ENCODE measurements at regions not wholly inside any gene's neighbourhood (a gene's known extent, or its start where the extent isn't known, plus 50 kb on each side); places are given as distances from the start of the nearest gene placed in this dataset.

GRCh38 chr2:120854014-120854620 lies 118.4 kb downstream of the GLI2 start:
- no peak for FAIRE-seq

GRCh38 chr2:120854766-120855530 lies 119.3 kb downstream of the GLI2 start:
- FAIRE-seq = no peak

GRCh38 chr2:120855855-120856405 lies 120.3 kb downstream of the GLI2 start:
- FAIRE-seq = no peak

DNA sequence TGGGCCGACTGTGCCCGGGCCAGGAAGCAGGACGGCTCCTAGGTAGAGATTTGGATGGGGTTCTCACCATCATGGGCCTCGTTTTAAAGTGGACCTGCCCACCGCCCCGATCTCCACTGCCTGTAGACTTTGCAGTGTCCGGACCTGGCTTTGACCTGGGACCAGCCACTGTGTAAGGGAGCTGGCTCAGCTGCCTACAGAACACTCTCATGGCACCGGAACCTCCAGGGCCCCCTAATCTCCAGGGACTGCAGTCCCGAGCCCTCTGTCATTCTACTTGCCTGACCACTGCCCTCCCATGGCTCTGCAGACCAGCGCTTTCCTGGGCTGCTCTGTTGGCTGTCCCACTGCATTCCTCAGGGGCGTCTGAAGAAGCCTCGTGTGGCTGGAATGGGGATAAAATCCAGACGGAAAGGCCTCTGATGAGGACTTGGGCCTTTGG lies 120.8 kb downstream of the GLI2 start:
- FAIRE-seq = no peak

DNA sequence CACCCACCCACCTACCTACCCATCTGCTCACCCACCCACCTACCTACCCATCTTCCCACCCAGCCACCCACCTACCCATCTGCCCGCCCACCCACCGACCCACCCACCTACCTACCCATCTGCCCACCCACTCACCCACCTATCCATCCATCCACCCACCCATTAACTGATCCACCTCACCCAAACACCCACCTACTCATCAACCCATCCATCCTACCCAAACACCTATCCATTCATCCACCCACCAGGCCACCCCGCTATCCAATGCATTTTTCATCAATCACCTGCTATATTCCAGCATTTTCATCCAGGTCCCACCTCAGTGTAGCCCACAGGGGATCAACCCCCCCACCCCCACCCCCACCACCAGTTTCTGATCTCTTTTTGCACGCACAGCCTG lies 121.8 kb downstream of the GLI2 start:
- FAIRE-seq = no peak

DNA sequence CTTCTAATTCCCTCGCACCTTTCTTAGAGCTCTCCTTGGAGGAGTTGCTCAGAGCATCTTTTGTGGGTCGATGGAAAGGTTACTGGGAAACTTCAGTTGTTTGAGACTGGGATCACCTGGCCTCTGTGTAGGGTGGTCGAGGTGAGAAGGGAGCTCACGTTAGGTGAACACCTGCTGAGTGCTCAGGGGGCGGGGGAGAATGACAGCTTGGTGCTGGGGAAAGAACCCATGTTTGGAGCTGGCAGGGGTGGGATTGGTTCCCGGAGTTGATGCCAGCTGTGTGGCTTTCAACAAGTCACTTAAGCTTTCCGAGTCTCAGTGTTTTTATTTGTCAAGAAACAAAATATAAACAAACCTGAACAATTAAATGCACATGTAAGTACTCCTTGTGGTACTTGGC lies 122.3 kb downstream of the GLI2 start:
- FAIRE-seq = no peak

DNA sequence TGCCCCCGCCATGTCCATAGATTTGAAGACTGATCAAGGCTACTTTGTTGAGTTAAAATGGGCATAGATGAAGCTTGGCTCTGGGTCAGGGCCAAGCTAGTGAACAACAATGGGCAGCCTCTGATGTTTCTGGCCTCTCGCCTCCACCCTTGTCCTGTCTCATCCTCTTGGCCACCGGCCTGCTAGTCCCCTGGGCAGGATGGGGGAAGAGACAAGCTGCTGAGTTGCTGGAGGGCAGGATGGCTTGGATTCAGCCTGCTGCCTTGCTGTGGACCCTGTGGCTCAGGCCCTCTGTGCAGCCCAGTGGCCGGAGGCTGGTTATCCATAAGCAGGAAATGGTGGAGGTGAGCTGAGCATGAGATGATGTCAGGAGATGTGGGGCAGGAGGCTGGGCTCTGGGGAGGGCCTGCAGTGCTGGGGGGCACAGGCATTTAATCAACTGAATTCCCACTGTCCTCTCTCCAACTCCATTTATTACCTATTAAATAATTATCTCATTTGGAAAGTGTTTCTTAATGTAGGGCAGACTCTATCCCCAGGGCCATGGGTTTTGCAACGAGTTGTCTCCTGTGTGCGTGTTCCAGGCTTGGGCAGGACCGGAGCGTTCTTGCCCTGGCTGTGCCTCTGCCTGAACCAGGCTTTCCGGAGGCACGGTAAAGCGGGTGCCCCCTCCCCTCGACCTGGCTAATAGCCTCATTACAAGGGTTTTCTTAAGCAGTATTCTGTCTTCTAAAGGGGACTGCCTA lies 122.9 kb downstream of the GLI2 start:
- FAIRE-seq = no peak

GRCh38 chr2:120859128-120859527 lies 123.5 kb downstream of the GLI2 start:
- no peak for FAIRE-seq

DNA sequence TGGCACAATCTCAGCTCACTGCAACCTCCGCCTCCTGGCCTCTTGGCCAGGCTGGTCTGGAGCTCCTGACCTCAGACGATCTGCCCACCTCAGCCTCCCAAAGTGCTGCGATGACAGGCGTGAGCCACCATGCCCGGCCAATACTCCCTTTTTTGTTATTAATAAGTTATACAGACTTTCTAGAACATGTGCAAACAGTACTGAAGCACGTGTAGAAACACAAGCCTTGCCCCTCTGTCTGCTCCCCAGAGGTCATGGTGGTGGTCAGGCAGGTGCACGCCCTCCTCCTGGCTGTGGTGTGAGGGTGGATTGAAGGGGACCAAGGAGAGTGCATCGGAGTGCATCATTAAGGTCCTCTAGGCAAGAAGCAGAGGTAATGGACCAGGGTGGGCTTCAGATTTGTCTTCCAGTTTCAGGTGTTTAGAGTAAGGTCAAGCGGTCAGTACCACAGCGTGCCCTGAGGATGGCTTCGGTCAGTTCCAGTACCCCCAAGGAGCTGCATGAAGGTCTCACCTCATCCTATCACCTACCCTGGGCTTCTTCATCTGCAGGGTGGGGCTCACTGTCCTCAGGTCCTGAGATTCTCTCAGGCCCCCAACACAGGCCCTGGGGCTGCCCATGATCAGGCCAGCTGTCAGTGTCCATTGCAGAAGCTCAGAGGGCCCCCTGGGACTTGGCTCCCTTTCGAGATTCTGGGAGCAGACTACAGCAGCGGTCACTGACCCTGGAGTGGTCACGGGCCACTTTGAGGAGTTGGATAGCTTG lies 124.3 kb downstream of the GLI2 start:
- FAIRE-seq = no peak

- FAIRE-seq = no peak
Measured at GRCh38 chr2:120860579-120860922, 124.9 kb downstream of the GLI2 start.

GRCh38 chr2:120861191-120861575 lies 125.5 kb downstream of the GLI2 start:
- no peak for FAIRE-seq

DNA sequence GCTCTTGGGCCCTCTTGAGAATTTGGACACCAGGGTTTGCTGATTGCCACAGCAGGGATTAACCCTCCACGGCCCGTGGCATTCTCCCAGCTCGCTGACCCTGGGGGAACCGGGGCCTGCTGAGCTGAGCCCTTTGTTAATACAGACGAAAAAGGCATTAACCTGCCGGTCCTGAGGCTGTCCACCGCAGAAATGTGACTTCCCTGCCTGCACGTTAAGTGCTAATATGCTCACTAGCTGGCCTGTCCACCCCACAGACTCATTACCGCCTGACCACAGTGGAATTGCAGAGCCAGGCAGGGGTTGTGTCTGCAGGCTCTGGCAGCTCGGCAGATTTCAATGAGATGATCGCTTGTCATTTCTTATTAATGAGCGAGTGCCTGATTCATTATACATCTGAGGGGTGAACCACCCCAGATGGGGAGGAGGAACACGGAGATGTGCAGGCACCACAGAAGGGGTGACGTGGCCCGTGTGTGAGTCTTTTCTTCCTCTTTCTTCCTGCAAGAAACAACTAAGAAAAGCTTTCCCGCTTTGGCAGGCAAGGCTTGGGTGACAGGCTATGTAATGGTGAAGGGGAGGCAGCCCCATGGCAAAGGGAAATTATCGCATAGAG lies 126.0 kb downstream of the GLI2 start:
- no peak for FAIRE-seq

DNA sequence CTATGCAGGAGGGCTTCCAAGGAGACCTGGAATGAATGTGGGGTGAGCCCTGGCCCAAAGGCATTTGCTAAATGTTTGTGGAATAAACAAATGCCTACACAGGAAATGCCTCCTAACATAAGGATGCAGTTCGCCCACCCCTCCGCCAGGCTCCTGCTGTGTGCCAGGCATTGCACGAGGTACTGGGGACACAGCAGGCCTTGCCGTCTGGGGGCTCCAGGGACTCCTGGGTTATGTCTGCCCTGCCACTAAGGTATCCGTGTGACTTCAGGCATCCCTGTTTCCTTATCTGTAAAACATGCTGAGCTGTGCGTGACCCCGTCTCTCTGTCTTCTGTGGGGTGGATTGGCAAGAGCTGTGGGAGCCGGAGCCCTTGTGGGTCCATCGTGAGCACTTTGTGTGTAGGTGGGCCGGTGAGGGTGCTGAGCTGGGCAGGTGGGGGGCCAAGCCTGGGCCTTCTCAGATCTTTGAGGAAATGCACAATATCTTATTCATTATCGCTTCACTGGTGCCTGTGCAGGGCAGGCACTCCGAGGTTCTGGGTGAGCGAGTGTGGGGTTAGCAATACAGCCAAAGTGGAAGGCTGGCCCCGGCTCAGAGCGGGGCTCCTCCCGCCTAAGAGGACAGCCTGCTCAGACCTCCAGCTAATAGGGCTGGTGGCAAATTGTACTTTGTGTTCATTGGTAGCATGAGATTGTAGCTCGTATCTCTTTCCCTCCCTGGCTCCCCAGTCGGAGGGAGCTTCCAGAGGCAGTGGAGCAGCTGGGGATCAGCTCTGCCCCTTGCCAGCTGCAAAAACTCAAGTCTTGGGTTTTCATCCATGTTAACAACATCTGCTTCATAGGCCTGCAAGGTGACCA lies 126.8 kb downstream of the GLI2 start:
- FAIRE-seq = no peak

GRCh38 chr2:120863146-120863545 lies 127.5 kb downstream of the GLI2 start:
- FAIRE-seq = no peak

GRCh38 chr2:120863661-120864320 lies 128.1 kb downstream of the GLI2 start:
- FAIRE-seq = no peak

DNA sequence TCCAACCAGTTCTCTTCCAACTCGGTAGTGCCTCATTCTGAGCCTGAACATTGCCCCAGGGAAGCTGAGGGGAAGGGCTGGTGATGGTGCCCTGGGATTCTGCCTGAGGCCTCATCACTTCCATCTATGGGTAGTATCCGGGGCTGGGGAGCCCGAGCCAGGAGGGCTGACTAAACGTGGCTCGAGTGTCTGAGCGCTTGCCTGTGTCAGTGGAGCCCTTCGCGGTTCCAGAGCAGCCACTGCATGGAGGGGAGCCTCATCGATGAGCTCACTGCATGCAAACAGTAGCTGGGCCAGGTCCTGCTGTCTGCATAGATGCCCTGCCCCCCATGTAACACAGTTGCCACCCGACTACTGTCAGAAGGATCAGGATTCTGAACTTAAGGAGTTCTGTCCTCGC lies 129.3 kb downstream of the GLI2 start:
- FAIRE-seq = no peak

DNA sequence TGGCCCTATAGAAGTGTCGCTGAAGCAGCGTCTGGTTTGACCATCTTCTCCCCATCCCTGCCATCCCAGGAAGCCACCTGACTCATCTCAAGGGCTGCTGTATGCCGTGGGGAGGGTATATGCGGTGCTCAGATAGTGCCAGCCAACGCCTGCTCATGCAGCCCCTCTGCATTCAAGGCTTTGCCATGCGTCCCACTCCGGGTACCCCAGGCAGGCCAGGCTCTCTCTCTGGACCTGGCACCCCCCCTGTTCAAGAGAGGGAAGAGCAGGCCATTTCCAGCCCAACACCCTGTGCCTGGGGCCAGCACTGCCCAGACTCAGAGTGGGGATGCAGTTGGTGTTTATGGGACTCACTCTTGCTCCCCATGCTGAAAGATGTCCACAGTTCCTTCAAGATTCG lies 130.0 kb downstream of the GLI2 start:
- FAIRE-seq = no peak

- no peak for FAIRE-seq
Measured at GRCh38 chr2:120866071-120866470, 130.4 kb downstream of the GLI2 start.

DNA sequence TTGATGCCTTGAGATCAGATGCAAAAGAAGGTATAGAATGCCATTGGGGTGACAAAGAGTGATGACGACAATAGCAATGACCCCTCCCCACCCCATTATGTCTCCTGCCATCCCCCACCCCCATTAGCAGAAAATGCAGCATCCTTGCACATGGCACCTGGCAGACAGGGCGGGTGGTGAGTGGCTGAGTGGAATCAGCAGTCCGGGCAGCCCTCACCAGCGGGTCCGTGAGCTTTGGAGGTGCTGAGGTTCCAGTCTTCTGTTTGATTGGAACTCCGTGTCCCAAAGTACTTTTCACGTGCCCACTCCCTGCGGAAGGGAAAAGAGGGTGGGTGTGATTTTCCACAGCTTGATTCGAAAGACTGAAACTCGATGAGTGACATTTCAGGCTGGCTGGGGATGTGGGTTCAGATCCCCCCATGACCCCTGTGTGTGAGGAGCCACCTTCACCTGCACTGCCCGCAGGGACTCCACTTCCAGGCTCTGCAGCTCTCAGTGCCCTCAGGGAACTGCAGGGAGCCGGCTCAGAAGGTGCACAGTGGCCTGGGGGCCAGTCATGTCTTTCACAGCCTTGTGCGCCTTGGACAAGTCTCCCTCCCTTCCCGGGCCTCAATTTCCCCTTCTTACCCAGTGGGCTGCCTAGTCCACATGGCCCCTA lies 130.9 kb downstream of the GLI2 start:
- FAIRE-seq = no peak
